DMS79 treated with DMSO at 0.1 percent for 48 hours (cell line): ENCODE measurements at regions not wholly inside any gene's neighbourhood (a gene's known extent, or its start where the extent isn't known, plus 50 kb on each side); places are given as distances from the start of the nearest gene placed in this dataset.

Source experiments
- DNase-seq: peaks from one replicate; lab custom pipeline; 2025; lab: John Stamatoyannopoulos, UW

DNA sequence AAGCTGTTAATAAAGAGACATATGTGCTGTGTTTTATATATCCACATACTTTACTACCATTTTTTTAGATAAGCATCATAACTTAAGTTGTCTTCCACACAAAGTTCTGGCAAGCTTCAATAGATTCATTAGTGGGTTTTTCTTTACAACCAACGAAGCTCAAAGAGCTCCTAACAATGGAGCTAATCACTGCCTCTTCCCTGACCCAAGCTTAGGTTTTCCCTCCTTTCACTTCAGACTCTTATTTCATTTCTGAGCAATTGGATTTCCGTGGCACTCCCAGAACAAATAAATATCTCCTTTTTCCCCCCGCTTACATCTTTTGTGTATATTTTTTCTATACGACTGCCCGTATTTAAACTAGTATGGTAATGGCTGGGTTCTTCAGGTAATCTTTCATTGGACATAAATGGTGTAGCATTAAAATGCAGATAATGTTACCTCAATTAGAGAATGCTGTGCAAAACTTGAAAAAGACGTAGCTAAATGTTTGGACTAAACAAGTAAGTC, 275.5 kb upstream of the TMEM161B start:
- DNase-seq = no peak

DNA sequence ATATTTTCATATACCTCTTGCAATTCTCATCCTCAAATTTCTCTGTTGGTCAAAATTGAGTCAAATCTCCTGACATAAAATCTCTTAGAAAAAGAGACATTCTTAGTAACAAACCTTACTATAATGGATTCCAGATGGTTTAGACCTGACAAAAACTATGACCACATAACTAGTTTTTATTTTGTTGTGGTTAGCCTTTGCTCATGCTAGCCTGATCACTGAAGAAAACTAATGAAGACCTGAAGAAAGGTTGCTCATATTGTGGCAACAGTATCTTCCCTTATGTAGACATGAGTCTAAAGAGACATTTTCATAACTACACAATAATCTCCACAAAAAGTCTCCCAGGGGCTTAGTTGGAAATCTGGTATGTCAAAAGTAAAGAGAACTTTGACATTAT, 274.1 kb upstream of the TMEM161B start:
- DNase-seq = no peak

DNA sequence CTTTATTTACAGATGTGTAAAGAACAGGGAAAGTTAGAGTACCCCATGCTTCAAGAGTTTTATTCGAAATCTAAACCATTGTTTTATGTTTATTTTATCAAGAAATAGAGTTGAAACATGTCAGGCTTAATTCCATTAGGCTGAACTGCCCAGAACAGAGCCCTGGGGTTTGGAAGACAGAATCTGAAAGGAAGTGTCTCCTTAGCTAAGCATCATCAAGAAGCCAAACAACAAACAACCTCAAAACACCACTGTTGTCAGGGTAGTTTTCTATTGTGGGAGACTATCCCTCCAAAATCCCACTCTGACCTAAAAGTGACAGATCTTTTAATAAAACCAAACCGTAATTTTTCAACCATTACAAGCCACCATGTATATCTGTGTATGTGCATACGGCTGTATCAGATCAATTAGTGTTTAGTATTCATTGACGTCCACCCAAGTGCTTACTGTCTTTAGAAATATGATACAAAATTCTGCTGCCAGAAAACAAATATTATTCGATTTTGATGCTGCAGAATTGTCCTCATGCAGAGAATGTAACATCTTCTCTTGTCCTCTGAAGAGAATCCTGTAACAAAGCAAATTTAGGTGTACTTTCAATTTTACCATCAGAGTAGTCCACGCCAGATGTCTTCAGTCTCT, 271.9 kb upstream of the TMEM161B start:
- DNase-seq = no peak

GRCh38 chr5:88539693-88540365, 271.2 kb upstream of the TMEM161B start:
- no peak for DNase-seq

DNA sequence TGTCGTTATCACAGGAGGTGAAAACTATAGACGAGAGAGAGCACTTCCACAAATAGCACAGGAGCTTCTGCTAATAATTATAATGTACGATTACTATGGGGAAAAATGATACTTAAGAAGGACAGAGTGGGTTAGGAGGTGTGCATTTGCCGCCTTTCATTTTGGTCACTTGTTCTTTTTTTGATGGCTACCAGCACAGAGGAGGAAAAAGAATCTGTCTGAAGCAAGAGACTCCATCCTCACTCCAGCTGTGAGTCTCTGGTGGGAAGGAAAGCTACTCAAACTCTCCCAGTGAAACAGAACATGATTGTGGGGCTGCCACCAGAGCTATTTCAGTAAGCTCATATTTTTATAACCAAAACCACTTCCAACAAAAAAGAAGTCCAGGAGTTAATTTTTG, 270.4 kb upstream of the TMEM161B start:
- DNase-seq = no peak

DNA sequence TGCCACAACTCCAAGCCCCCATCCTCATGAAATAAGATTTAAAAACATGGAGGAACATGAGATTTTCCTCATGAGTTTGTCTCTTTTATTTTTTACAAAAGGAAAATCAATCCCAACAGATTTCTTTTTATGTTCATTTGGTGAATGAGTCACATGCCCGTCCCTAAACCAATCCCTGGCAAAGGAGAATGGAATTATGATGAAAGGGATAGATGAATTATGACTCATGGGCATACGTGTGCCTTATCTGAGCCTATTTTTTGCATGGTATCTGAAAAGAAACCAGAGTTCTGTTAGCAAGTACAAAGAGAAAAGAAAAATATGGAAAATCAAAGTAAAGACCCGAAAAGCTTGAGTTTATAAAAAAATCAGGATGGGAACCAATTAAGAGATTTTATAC, 267.5 kb upstream of the TMEM161B start:
- no peak for DNase-seq

- no peak for DNase-seq
Measured at GRCh38 chr5:88524941-88525340, 256.3 kb upstream of the TMEM161B start.

GRCh38 chr5:88519066-88519465, 250.4 kb upstream of the TMEM161B start:
- no peak for DNase-seq

DNA sequence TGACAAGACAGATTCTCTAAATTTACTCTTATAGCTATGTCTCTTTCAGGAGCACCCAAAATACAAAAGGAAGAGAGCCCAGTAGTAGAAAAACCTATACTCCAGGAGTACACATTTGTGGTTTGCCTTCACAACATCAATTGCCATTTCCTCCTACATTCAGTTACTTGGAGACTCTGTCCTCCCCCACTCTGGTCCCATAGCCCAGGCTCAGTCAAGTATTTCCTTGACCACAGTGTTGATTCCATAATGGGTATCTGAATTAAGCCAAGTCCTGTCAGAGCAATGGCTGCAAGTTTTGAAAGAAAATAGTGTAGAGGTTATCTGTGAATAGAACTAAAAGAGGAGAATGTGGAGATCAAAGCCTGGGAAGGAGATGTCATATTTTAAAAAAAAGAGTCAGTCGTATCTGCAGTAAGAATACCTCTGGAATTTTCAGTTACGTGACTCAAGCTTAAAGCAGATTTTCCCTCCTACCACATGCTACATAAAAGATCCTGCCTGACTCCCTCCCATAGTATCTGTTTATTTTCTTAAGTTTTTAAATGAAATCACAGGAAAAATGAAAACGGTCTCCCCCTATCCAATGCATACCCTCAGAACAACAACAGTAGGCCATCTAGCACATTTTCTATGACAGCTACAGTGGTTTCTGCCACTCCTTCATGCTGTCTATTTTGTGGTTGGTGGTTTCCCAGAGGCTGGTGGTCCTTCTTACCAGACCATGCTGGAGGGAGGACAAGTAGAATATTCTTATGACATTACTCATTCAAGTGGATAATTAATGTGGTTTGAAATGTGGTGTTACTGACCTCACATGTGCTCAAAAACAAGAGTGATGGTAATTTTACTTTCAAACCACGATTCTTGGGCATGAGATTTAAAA, 249.7 kb upstream of the TMEM161B start:
- DNase-seq = no peak

- DNase-seq = no peak
Measured at GRCh38 chr5:88515881-88516819, 247.5 kb upstream of the TMEM161B start.

DNA sequence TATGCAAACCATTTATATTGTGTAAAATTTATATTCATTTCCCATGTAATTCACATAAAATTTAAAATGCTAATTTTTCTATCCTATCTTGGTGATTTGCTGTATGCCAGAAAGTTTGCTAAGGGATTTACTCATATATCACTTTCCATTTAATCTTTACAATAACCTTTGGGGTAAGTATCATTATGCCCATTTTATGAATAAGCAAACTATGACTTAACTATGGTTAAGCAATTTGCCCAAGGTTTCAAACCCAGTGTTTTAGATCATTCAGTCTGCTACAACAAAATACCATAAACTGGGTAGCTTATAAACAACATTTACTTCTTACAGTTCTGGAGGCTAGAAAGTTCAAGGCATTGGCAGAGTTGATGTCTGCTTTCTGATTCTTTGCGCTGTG, 246.4 kb upstream of the TMEM161B start:
- no peak for DNase-seq

- no peak for DNase-seq
Measured at GRCh38 chr5:88509403-88509802, 240.8 kb upstream of the TMEM161B start.

DNA sequence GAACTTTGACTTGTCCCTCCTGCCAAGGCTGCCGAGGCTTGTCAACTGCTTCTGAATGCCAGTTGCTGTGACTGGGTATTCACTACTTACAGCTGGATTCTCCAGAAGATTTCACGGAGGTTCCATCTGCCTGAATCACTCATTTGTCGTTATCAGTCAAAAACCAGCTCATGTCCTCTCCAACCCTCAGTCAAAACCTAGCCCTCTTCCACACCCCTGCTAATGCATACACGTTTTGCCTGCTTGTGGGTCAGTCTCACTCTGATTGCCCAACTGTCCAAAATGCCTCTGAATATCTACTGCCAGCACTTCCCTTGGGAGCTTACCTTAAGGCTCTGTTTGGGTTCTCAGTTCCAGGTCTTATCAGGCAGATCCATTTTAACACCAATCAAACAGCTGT, 238.6 kb upstream of the TMEM161B start:
- no peak for DNase-seq

DNA sequence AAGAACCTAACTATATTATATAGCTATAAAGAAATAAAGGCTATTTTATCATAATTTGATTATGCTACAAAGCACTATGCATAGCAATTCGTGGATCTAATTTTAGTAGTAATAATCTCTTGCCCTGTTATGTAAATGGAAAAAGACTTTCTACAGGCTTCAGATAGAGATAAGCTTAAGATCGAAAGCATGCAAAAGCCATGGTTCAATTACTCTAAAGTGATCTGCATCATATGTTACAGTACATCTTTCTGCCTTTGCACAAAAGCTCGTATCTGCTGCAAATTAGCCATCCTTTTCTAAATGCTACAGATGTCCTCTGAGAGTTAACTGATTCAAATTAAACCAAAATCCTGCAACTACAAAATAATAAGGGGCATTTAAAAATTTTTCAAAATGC, 234.8 kb upstream of the TMEM161B start:
- DNase-seq = no peak

DNA sequence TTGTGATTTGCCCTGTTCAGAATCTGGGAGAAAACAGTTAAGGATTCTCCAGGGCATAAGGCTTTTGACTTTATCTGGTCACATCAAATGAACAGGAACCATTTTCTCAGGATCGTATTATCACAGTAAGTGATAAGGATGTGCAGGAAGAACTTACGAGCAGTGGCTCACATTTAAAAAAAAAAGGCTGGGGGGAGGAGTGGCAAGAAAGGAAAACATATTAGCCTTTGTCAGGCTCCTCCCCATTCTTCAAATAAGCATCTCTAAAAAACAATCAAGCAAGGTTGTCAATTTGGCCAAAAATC, 234.3 kb upstream of the TMEM161B start:
- no peak for DNase-seq

- no peak for DNase-seq
Measured at GRCh38 chr5:88502179-88503040, 233.8 kb upstream of the TMEM161B start.

- DNase-seq = no peak
Measured at GRCh38 chr5:88495810-88496209, 227.2 kb upstream of the TMEM161B start.

GRCh38 chr5:88490874-88491273, 222.2 kb upstream of the TMEM161B start:
- no peak for DNase-seq

DNA sequence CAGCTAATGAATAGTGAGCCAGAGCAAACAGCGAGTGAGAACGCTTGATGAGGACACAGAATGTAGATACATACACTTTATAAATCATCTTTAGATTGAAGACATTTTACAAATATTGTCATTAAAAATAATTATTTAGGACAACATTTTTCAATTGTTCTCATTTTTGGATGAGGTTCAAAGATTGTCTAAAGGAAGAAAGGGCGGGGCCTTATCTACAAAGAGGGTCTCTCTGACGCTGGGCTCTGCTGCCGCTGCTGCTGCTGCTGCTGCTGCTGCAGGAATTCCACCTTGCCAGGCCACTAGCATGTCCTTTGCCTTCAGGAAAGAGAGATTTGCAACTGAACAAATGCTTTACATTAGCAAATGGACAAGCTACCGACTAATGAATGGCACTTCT, 220.7 kb upstream of the TMEM161B start:
- DNase-seq = no peak

DNA sequence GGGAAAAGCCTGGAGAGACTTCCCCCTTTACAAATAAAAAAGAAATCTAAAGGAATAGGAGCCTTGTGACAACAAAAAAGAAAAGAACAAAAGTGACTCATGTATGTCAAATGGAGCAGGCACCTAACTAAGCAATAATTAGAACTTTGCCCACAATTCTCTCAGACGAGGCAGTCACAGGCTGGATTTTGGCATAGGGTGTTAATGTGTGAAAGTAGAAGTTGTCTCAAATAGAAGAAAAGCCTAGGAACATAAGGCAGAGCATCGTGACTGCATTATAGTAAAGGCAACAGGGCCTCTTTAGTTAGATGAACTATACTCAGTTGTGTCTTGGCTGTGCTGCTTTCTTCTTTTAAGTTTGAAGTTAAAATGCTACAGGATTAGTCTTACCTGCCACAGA, 219.9 kb upstream of the TMEM161B start:
- no peak for DNase-seq

DNA sequence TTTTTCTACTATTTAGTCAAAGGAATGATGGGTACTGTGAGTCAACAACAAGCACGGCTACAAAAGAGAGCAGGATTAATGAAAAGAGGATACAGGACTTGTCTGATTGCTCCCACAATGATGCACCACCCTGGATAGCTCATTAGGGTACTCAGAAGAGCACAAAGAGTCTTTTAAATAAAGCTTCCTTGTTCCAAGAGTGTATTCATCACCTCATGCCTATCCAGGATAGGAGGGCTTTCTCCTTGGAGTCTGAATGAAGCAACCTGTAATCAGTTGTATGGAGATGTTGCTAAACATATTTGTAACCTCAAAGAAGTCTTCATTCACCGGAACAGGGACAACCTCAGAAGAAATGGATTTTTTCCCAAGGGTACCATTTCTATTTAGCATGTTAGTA, 219.5 kb upstream of the TMEM161B start:
- DNase-seq = no peak
